Thoracic aorta (tissue), 2 donors: ENCODE measurements at regions not wholly inside any gene's neighbourhood (a gene's known extent, or its start where the extent isn't known, plus 50 kb on each side); places are given as distances from the start of the nearest gene placed in this dataset.

Experiments used
- ATAC-seq: fragments of 150-250 bp; one replicate; pipeline ENCODE4 v1.8.0; 2017; ENCODE audit warnings: low read depth; ENCODE audit not compliant: insufficient number of reproducible peaks, low FRiP score
- DNase-seq: peaks from one replicate; pipeline ENCODE4 v3.0.0-alpha.2; 2020; ENCODE audit warnings: low spot score
- H3K27ac ChIP-seq, 2 donors: fragments of 200-600 bp; sonication (generic); 1 replicate in 1 of 2; 2 replicates in 1 of 2; pipeline ENCODE4 v1.5.1; 2016; ENCODE audit warnings: mild to moderate bottlenecking in 2 of 2, moderate library complexity in 2 of 2
- H3K27me3 ChIP-seq: fragments of 200-600 bp; sonication (generic); replicated peaks from 2 replicates; pipeline ENCODE4 v1.6.0; 2016; ENCODE audit warnings: mild to moderate bottlenecking; ENCODE audit not compliant: insufficient read depth
- H3K36me3 ChIP-seq: fragments of 200-600 bp; sonication (generic); one replicate; pipeline ENCODE4 v1.5.1; 2016
- H3K4me1 ChIP-seq, 2 donors: fragments of 200-600 bp; sonication (generic); 1 replicate in 1 of 2; 2 replicates in 1 of 2; pipeline versions ENCODE4 v1.5.1 to v1.6.0; 2016; ENCODE audit warnings: low read depth in 2 of 2, mild to moderate bottlenecking in 1 of 2; ENCODE audit not compliant: control insufficient read depth in 1 of 2
- H3K4me3 ChIP-seq: fragments of 200-600 bp; sonication (generic); 2 replicates; pipeline ENCODE4 v1.5.1; 2016; ENCODE audit warnings: mild to moderate bottlenecking
- H3K9me3 ChIP-seq: fragments of 200-600 bp; sonication (generic); 2 replicates; pipeline ENCODE4 v1.5.1; 2016
- TF ChIP-seq, protein P1 (sequence below): fragments of 200-600 bp; sonication (generic); IDR thresholded peaks from one replicate; pipeline ENCODE4 v1.5.1; 2019; ENCODE audit warnings: antibody characterized with exemption

DNA sequence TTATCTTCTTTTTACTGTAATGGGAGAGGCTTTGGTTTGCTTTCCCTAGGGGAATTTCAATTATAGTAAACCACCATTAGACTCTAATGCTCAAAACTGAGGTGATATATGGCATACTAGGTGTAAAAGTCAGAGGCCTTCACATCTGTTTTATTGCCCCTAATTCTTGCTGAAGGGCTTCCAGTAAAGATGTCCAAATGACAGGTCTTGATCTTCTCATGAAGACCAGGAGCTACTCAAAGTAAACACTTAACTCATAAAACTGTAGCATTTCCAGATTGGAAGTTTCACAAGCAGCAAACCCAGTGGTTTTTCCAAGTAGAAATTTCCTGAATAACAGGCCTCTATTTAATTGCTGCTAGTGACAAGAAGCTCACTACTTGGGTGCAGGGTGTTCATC is 286.8 kb downstream of the RBM43 start:
- DNase-seq (no peak), ATAC-seq (no peak)
- Histone ChIP-seq H3K4me3 (no peak overlapping the region), H3K36me3 (no peaks in the 10 kb centered on the region), H3K4me1 (no peaks in the 10 kb centered on the region), H3K27me3 (no peaks in the 10 kb centered on the region), H3K27ac (no peak overlapping the region), H3K9me3 (no peaks in the 10 kb centered on the region)
- TF ChIP-seq, protein P1, sequence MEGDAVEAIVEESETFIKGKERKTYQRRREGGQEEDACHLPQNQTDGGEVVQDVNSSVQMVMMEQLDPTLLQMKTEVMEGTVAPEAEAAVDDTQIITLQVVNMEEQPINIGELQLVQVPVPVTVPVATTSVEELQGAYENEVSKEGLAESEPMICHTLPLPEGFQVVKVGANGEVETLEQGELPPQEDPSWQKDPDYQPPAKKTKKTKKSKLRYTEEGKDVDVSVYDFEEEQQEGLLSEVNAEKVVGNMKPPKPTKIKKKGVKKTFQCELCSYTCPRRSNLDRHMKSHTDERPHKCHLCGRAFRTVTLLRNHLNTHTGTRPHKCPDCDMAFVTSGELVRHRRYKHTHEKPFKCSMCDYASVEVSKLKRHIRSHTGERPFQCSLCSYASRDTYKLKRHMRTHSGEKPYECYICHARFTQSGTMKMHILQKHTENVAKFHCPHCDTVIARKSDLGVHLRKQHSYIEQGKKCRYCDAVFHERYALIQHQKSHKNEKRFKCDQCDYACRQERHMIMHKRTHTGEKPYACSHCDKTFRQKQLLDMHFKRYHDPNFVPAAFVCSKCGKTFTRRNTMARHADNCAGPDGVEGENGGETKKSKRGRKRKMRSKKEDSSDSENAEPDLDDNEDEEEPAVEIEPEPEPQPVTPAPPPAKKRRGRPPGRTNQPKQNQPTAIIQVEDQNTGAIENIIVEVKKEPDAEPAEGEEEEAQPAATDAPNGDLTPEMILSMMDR: no peak

DNA sequence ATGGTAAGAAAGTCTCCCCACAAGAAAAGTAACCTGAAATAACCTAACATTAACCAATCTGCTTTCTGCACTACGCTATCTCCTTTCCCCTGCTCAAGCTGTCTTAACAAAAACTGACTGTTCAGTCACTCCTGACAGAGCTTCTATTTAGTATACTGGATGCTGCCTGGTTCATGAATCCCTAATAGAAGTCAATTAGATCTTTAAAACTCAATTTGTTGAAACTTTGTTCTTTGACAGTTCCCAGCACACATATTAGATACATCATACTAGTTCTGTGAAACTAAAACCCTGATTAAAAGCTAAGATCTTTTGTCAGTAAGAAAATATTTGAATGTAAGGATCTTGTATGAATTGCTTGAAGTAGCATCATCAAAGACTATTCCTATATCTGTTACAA is 287.4 kb downstream of the RBM43 start:
- H3K27ac ChIP-seq: no peak overlapping the region
- DNase-seq (no peak), ATAC-seq (no peak)
- no peaks in the 10 kb centered on the region for H3K36me3 ChIP-seq
- no peak overlapping the region for H3K4me3 ChIP-seq
- no peaks in the 10 kb centered on the region for H3K27me3 ChIP-seq
- TF ChIP-seq, protein P1: no peak
- H3K9me3 ChIP-seq: no peaks in the 10 kb centered on the region
- H3K4me1 ChIP-seq: no peaks in the 10 kb centered on the region

DNA sequence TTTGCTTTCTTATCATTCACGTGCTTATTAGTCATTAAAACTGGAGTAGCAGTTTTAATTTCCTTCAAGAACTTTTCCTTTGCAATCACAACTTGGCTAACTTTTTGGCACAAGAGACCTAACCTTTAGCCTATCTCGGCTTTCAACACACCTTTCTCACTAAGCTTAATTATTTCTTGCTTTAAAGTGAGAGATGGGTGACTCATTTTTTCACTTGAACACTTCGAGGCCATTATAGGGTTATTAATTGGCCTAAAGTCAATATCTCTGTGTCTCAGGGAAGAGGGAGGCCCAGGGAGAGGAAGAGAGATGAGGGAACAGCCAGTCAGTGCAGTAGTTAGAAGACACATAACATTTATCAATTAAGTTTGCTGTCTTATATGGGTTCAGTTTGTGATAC is 289.8 kb downstream of the RBM43 start:
- no peaks in the 10 kb centered on the region for H3K27me3 ChIP-seq
- ATAC-seq (no peak), DNase-seq (no peak)

DNA sequence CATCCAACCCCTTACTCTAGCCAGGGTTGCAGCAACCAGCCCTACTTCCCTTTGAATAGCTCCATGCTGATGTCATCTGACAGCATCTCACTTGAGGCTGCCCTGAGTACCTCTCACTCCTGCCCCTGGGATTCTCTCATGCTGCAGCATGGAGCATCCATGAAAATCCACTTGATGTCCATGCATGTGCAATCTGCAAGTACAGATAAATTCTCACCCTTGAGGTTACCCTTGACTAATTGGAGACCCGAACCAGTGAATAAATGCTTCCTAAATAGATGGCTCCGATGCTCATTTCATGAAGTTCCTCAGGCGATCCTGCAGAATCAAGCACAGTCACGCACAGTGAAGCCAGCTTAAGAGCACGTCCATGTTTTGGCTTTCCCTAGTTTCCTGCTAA is 298.3 kb downstream of the RBM43 start:
- DNase-seq (no peak), ATAC-seq (peak; percentile 36)
- H3K27me3 ChIP-seq: no peaks in the 10 kb centered on the region
- H3K9me3 ChIP-seq: no peaks in the 10 kb centered on the region
- no peak overlapping the region for H3K4me3 ChIP-seq
- H3K4me1 ChIP-seq: no peaks in the 10 kb centered on the region
- TF ChIP-seq, protein P1: no peak
- H3K27ac ChIP-seq: no peak overlapping the region
- H3K36me3 ChIP-seq: no peaks in the 10 kb centered on the region

More for the DNA sequence above, 289.8 kb downstream of the RBM43 start:
- no peak overlapping the region for H3K27ac ChIP-seq
- TF ChIP-seq, protein P1: no peak
- no peaks in the 10 kb centered on the region for H3K36me3 ChIP-seq
- H3K9me3 ChIP-seq: no peaks in the 10 kb centered on the region
- H3K4me3 ChIP-seq: no peak overlapping the region
- no peaks in the 10 kb centered on the region for H3K4me1 ChIP-seq

DNA sequence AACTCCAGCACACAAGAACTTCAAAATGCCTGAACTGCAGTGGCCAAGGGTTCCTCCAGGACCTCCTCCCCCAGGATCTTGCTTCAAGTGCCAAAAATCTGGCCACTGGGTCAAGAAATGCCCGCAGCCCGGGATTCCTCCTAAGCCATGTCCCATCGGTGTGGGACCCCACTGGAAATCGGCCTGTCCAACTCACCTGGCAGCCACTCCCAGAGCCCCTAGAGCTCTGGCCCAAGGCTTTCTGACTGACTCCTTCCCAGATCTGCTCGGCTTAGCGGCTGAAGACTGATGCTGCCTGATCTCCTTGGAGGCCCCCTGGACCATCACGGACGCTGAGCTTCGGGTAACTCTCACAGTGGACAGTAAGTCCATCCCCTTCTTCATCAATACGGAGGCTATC is 306.4 kb downstream of the RBM43 start:
- ATAC-seq: no peak
- DNase-seq: no peak

More for the DNA sequence above, 306.4 kb downstream of the RBM43 start:
- Histone ChIP-seq H3K9me3 (peaks cover 3% of the 10 kb centered on the region), H3K36me3 (no peaks in the 10 kb centered on the region), H3K27ac (no peak overlapping the region), H3K27me3 (no peaks in the 10 kb centered on the region), H3K4me1 (no peaks in the 10 kb centered on the region), H3K4me3 (no peak overlapping the region)
- TF ChIP-seq, protein P1: no peak
